Smooth muscle cell of the brain vasculature (primary cell): ENCODE measurements at regions not wholly inside any gene's neighbourhood (a gene's known extent, or its start where the extent isn't known, plus 50 kb on each side); places are given as distances from the start of the nearest gene placed in this dataset.

Experiments
- DNase-seq: peaks from one replicate; pipeline ENCODE4 v3.0.0-alpha.2; 2012; ENCODE audit warnings: low read depth, low spot score

DNA sequence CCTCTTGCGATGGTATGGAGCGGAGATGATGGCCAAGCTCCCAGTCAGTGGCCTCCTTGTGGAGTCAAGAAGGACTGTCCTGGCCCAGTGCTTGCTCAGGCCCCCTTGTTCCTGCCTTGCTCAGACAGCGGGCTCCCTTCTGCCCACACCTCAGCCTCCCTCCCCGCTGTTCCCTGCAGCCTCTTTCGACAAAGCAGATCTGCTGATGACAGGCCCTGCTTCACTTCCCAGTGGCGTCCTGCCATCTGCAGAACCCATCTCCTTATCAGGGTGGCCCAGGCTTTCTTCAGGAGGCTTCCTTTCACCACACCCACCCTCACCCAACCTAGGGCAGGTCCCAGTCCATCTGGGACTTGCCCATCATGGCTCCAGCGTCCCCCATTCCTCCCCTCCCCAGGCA, 80.0 kb downstream of the CLDN34 start:
- no peak for DNase-seq

DNA sequence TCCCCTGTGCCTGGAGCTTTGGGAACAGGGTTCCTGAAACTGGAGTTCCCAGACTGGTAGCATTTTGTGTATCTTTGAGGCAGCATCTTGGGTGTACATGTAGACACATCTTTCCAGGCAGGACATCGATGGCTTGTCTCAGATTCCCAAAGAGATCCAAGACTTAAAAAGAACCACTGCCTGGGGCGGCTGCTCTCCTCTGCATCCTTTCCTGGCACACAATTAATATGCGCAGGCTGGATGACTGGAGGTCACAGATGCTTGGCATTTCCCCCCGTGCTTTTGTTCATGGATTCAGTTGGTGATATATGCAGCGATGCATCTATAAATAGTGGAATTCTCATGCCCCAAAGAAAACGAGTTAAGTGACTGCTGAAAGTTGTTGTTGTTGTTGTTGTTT, 80.5 kb downstream of the CLDN34 start:
- DNase-seq, result no peak

DNA sequence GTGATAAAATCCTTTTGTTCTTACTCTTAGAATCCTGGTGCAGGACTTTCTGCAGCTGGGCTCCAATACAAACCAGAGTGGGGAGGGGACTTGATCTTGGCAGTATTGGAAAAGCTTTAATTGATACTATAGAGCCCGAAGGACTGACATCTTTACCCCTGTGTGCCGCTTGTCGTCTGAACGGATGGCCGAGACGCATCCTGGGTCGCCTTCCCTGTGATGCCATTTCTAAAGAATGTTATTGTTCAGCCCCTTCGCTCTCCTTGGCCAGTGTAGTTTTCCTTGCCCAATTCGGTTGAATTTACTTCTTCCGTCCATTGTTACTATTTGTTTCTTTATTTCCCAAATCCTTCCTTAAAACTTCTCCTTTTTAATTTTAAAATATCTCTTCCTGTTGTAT, 80.9 kb downstream of the CLDN34 start:
- DNase-seq, result no peak

DNA sequence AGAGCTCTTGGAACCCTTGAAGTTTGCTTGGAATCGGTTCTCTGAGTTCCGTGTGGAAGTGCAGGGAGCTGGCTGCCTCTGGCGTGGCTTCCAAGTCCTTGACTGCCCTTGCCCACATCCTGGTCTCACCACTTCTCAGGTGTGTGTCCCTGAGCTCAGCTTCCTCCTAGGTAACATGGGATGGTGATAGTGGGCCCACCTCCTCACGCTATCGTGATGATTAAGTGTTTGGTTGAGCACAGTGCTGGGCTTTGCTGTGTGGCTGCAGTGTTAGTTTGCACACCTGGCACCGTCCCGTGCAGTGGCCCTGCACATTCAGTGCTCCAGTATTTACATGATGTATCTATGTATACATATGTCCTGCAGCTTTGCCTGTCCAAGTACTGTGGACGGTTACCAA, 81.5 kb downstream of the CLDN34 start:
- no peak for DNase-seq

DNA sequence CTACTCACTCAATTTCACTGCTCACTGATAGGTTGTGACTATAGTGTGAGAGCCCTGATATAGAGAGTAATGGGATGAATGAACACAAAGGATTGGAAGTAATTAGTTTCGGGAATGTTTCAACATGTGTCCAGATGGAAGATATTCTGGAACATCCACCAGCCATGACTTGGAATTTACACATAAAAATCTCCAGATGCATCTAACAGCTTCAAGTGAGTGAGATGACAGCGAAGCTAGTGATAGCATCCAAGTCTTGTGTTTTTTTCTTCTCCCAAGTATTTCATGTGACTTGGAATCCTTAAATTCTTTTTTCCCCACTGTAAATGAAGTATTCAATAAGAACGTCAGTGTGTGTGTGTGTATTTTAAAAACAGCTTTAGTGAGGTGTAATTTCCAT, 82.1 kb downstream of the CLDN34 start:
- DNase-seq, result no peak

DNA sequence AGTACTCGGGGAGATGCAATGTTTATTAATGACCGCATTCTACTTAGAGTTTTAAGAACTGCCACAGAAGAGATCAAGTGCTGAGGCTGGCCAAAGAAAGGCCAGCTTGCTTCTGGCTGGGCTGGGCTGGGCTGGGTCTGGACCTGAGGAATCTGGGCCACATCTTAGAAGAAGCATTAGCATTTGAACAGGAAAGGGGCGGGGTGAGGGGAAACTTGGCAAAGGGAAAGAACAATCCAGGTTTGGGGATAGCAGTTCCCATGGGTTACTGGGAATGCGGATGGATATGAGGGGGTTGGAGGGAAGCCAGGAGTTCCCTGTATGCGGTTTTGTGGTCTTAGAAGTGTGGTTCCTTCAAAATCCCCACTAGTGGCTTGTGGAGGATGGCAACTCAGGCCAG, 83.3 kb downstream of the CLDN34 start:
- DNase-seq, result no peak

DNA sequence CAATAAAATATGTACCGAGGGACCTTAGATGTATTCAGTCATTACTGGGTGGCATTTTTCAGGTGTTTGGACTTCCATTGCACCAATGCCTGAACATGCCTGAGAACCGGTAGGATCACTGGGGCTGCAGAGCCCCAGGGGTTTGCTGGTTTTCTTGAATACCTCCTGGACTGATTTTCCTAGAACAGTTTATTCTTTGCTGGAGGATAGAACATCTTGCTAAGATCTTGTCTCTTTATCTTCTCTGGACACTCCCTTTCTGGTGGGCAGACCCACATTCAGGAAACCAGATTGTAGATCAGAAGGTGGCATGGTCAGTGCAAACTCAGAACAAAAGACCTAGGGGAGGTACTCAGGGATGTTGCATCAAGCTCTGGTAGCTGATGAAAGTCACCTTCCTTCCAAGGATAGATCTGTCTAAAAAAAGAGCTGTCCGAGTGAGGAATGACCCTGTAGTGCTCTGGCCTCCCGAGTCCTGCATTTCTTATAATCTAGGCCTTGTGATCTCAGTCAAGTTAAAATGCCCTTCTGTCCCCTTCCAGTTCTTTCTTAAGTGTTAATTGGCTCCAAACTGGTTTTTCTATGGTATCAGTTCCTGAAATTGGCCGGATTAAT, 84.8 kb downstream of the CLDN34 start:
- no peak for DNase-seq

DNA sequence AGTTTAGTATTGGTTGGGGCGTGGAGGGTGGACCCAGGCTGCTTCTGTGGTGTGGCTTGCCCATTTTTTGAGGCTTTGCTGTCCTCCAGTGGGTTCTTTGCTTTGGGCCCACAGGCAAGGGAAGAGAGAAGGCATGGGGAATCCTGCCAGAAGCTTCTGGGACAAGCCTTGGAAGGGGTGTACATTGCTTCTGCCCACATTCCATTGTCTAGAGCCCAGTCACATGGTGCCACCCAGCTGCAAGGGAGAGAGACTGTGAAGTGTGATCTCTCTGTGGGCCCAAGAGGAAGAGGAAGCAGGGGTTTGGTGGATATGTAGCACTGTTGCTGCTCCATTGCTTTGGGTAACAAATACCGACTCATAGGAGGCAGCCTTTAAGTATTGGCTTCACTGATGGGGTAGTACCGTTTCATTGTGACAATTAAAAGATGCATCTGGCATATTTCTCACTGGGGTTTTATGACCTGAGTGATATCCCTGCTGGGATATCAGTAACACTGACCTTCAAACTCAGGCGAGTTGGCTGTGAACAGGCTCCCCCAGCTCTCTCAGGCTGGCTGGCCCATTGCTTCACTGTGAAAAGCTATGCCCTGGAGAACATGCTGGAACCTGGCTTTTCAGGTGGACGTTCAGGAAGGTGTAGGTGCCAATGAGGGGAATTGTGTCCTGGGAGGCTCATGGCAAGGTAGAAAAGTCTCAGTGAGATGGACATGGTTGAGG, 85.9 kb downstream of the CLDN34 start:
- no peak for DNase-seq

DNA sequence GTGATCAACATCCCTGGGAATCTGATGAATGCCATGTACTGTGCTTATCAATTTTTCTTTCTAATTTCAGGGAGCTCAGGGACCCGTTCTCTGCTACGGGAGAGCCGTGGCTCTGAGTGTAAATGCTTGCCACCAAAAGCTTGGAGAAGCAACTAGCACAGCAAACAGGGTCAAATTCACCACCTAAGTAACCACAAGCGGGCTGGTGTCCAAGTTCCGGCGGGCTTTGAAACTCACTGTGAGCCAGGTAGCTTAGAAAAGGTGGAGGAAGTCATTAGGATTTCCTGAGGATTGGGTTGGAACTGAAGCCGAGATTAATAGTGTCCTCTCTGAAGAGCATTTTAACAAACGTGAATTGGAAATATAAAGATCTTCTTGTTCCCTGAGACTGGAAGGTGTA, 87.2 kb downstream of the CLDN34 start:
- no peak for DNase-seq

DNA sequence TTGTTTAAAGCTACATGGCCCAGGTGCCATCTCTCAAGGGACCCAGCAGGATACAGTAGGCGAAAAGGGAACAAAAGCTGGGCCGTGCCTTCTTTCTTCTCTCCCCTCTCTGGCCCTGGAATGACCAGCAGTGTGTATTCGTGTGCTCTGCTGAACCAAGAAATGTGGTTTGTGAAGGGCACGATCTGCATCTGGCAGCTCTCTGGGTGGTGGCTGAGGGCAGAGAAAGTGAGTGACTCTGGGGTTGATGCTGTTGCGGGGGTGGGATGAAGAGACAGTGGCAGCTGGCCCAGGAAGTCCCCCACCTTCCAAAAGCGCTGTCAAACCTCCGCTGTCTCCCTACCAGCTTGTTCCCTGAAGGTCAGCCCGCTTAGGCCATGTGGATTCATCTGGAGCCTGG, 88.3 kb downstream of the CLDN34 start:
- DNase-seq, result no peak

DNA sequence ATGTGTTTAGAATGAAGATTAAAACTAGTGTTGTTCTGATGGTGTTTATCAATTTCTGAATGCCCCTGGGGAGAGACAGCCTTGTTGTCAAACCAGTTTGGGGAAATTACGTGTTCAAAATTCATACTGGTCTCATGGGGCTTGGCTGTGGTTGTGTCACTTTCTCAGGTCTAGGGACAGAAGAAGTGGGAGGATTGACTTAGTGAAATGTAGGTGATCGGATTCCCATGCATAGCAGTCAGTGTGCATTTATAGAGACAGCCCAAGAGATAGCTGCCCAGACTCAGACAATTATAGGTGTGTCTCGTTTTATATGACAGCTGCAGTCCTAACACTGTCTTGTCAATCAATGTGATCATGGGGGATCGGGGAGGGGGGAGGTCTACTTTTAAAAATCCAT, 94.4 kb upstream of the CLCN4 start:
- DNase-seq, result no peak

DNA sequence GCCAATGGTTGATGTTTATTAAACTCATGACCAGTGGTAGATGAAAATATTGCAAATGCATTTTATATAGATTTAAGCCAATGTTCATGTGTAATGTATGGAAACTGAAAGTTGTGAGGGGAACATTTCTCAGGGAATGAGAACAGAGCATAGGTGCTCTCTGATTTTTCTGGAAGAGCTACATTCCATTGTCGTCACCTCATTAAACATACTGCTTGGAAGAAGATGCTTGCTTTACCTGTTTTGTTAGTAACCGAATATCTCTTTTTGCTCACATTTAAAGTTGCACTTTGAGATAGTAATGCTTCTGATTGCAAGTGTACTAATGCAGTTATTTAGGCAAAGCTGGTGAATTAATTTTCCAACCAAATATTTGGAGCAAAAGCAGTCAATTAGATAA, 93.8 kb upstream of the CLCN4 start:
- DNase-seq, result no peak

DNA sequence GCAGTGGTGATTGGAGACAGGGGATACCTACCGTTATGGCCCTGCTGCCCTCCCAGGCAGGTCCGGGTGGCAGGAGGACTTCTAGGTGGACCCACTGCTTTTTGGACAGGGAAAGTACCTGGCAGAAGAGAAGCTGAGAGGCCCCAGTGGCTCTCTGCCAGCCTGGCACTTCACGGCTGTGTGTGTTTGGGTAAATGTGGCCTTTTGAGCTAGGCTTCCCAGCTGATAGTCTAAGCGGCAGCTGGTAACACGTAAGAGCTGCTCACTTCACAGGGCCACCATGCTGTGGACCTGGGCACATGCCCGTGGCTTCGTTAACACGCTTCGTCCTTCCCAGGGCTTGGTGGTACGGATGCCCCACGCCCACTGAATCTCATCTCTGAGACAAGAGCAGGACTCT, 92.0 kb upstream of the CLCN4 start:
- DNase-seq, result no peak

DNA sequence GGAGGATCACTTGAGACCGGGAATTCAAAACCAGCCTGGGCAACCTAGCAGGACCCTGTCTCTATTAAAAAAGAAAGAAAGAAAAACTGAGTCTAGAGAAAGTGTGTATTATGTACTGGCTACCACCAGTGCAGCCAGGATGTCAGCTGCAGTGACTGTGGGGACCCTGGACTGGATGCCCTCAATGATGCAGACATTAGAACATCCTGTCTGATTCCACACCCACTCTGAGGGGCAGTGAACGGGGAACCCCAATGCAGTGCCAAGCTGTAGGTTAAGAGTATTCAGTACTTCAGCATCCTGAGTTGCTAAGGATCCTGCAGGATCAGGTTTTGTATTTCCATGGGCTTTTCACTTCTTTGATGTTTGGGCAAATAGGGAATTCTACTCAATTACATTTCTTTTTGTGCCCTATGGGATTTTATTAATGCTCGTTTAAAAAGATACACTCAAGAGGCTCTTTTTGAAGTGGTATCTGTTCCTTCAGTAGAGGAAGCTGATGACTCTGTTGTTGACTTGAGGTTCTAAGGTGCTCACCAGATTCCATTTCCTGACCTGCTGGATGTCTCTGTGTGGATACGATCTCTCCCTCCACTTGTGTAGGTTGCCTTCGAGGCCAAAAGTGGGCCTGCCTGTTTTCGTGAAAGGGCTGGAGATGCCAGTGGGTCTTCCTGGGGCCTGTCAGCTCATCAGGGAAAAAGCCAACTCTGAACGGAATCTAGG, 85.9 kb upstream of the CLCN4 start:
- DNase-seq, result no peak

DNA sequence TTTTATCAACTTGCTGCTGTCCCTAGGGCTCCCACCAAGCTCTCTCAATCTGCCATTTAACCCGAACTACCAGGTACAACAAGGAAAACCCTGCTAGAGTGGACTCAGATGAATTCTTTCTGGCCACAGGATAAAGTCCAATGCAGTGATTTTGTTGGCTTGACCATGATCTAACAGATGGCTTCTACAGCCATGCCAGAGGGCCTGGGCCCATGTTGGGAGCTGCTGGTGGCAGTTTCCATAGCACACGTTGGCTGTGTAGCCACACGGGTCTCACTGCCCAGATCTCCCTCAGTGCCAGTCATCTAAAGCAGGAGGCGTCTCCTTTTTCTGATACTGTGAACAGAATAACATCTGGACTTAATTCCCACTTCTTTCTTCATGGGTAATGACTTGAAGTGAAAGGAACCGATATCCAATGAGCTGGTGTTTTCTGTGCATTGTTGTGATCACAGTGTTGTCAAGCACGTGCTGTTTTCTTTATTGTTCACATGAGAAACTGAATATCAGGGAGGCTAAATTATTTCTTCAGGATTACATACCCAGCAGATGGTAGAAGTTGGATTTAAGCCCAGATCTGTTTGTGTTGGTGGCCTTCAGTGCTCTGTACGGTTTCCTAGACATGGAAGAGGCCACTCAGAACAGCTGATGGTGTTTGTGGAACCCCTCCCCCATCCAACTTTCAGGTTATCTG, 85.2 kb upstream of the CLCN4 start:
- DNase-seq, result no peak

DNA sequence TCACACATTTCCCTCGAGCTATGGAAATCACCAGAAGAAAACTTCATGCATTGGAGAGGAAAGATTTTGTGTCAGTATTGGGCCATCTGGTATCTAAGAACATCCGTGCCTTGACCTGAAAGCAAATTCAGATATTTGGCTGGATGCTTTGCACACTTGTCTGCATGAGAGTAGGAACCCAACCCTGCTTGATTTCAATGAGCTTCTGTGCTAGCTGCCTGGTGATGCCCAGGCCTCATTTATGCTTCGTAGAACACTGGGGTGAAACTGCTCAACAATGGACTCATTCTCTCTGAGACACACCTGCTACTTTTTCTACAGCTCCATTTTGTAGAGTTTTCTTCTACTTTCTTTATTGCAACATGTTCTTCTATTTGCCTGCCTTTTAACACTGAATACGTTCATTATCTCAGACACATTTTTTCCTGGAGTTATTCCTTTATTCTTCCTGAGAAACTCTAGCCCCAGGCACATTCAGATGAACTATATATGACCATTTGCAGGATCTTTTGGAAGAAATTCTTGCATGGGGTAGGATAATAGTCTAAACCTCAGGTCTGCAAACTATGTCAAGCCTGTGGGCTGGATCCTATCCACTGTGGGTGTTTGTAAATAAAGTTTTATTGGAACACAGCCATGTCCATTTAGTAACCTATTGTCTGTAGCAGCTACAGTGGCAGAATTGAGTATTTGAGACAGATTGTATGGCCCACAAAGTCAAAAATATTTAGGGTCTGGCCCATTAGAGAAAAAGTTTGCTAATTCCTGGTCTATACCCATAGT, 83.8 kb upstream of the CLCN4 start:
- no peak for DNase-seq

DNA sequence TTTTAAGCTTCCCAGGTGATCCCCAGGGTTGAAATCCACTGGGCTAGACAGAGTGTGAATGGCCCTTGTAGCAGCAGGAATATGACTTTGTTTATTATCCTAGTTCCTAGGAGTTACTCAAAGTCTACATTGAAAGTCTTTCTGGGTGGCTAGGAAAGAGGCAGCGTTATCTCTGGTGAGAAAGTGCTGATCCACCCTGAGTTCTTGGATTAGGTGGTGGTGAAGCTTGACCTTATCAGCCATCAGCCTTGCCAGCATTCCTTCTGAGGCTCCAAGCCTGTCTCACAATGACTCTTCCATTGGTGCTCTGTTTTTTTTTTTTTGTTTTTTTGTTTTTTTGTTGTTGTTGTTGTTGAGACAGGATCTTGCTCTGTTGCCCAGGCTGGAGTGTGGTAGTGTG, 83.1 kb upstream of the CLCN4 start:
- no peak for DNase-seq

DNA sequence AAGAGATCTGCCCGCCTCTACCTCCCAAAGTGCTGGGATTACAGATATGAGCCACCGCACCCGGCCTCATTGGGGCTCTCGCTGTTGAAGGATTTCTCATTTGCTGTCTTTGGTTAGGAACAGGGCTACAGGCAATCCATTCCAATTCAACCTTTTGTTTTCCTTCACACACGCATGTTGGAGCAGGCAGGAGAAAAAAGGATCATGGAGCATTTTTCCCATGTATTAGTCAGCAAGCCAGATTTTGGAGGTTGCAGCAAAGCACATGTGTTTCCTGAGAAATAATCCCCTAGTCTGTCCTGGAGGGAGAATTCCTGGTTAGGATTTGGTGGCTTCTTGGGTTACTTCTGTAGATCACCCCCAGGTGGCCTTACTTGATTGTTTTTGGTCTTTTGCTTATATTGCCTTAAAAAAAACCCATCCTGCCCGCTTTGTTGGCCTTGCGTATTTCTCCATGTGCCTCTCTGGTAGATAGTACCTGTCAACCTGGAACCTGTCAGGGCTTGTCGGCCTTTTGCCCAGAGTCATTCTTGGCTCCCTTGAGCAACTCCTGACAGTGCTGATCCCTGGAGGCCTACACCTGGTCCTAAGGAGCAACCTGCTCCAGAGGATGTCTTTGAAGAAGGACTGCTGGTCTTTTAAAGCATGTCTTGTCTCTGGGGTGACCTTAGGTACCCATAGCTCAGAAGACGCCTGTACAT, 82.4 kb upstream of the CLCN4 start:
- DNase-seq, result no peak

DNA sequence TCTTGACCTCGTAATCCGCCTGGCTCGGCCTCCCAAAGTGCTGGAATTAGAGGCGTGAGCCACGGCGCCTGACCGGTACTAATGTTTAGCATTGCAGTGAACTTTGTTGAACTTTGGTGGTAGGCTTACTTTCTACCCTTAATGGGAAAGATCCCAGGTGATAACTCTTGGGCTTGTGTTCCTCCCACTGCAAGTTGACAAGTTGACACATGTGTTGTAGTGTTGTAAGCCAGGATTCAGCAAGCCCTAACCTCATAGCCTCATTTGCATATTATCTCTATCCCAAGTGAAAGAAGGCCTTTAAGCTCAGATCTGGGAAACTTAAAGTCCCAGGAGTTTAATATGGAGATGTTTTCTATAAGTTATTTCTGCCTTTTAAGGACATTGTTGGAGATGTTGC, 80.0 kb upstream of the CLCN4 start:
- DNase-seq, result no peak

DNA sequence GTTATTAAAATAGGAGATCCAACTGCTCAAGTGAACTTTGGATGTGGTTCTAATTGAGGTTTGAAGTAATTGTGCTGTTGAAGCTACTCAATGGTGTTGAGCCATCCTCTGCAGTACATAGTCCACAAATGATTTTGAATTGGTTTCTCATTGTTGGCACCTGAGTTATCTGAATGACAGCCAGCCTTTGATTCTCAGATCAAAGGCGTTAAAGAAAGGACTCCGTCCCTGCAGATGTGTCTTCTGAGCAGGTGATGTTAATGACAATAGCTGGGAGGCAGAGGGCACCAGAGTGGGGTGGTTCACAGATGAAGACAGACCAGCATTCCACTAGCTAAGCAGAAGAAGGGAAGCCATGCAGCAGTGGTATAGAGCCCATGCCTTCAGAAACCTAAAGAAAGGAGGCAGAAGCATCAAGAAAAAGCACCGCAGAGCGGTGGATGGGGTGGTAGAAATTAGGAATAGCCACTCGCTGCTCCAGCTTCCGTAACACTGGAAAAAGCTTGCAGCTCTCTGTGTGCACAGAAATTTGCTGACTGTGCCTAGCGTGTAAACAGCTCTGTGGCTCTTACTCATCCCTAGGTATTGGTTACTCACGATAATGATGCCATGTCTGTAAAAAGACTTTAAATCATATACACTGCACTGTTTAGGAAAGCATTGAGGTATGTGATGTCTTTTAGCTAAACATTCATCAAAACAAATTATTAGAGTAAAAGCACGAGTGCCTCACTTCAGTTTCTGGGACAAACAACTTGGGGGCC, 79.2 kb upstream of the CLCN4 start:
- no peak for DNase-seq
